ENCODE measurements at regions not wholly inside any gene's neighbourhood (a gene's known extent, or its start where the extent isn't known, plus 50 kb on each side); places are given as distances from the start of the nearest gene placed in this dataset.
A peak's percentile ranks its signal among the peaks of the same experiment; 100 is the strongest.
"Not testable (repeated sequence)": the region's sequence is repeated elsewhere in the genome, so short reads cannot be mapped to it uniquely, and the experiment has no call there.

- no peaks in the 10 kb centered on the region for H3K9me3 ChIP-seq (ENCODE audit: control insufficient read depth, low read depth, low read length)
- peaks cover 7% of the 10 kb centered on the region for H3K79me1 ChIP-seq (ENCODE audit: insufficient read depth, low read depth, low read length, poor library complexity, severe bottlenecking)
- no peaks in the 10 kb centered on the region for H3K23me2 ChIP-seq (ENCODE audit: insufficient read length, low read depth, low read length, poor library complexity, severe bottlenecking)
- no peak overlapping the region for H4K91ac ChIP-seq (ENCODE audit: insufficient read length, low read depth, low read length)
- no peaks in the 10 kb centered on the region for H3K27me3 ChIP-seq (ENCODE audit: insufficient read depth, low read length)
- no peak overlapping the region for H3K4ac ChIP-seq (ENCODE audit: low read depth, low read length)
- H4K20me1 ChIP-seq (ENCODE audit: control insufficient read depth, insufficient read depth, insufficient read length), result no peaks in the 10 kb centered on the region
- Mint-ChIP-seq H3K27ac (peak overlapping the region; percentile 93 to 99 (median 96); a peak in 5 of 7 replicates), H3K4me3 (no peak overlapping the region), H3K36me3 (ENCODE audit: insufficient read depth in 1 of 3, low read depth in 3 of 3) (peaks cover 14 to 47% (median 41%) of the 10 kb centered on the region in 3 experiments), H3K9me3 (no peaks in the 10 kb centered on the region), H3K27me3 (ENCODE audit: low read depth) (no peaks in the 10 kb centered on the region), H3K4me1 (peaks cover 71 to 81% of the 10 kb centered on the region in 2 experiments)
- no peak overlapping the region for H3K56ac ChIP-seq (ENCODE audit: insufficient read length, low read depth, low read length)
- no peak overlapping the region for H2BK5ac ChIP-seq (ENCODE audit: insufficient read length, low read length)
- no peak overlapping the region for H4K5ac ChIP-seq (ENCODE audit: insufficient read length, low read depth, low read length)
- no peak overlapping the region for H2BK120ac ChIP-seq (ENCODE audit: low read depth, low read length, poor library complexity, severe bottlenecking)
- no peak overlapping the region for H2BK20ac ChIP-seq (ENCODE audit: low read depth, low read length, poor library complexity, severe bottlenecking)
- no peak overlapping the region for H3T11ph ChIP-seq (ENCODE audit: low read length)
- no peak overlapping the region for H3K18ac ChIP-seq (ENCODE audit: insufficient read length, low read depth, low read length)
- H2BK12ac ChIP-seq (ENCODE audit: insufficient read length, low read depth, low read length), result no peak overlapping the region
- no peak for DNase-seq
- H3K9ac ChIP-seq (ENCODE audit: extremely low read depth, insufficient read length, low read length), result no peak overlapping the region
- H4K8ac ChIP-seq (replicated peaks; ENCODE audit: insufficient read length, low read depth, low read length), result no peak overlapping the region
- H2AFZ ChIP-seq (ENCODE audit: low read length), result no peak overlapping the region
- H3K4me1 ChIP-seq (ENCODE audit: insufficient read depth, low read length), result peaks cover 25% of the 10 kb centered on the region
- no peak overlapping the region for H2BK15ac ChIP-seq (ENCODE audit: low read depth, low read length)
- H3K4me2 ChIP-seq (ENCODE audit: insufficient read depth, insufficient read length, low read length), result no peak overlapping the region
- no peak overlapping the region for H3K27ac ChIP-seq (ENCODE audit: insufficient read length, low read depth, low read length)
- no peak for TF ChIP-seq CTCF (conservative IDR thresholded peaks at IDR 0.05)
- no peak overlapping the region for H2AK5ac ChIP-seq (ENCODE audit: insufficient read length, low read length)
- no peak overlapping the region for H3K14ac ChIP-seq (ENCODE audit: insufficient read depth, low read length)
- H3K23ac ChIP-seq (ENCODE audit: insufficient read length, low read depth, low read length), result no peak overlapping the region
- peaks cover 22% of the 10 kb centered on the region; the same call in 1 of the 2 replicates for H3K79me2 ChIP-seq (ENCODE audit: insufficient read depth, low read length)
- no CpG with 5 or more reads among the region's 8 CpGs for WGBS (ENCODE audit: extremely low coverage, insufficient read length, low lambda C conversion rate)
These were observed 110.4 kb upstream of the XIST start for GRCh38 chrX:73962948-73963347.

GRCh38 chrX:73961867-73962266 lies 109.4 kb upstream of the XIST start:
- H2BK15ac ChIP-seq (ENCODE audit: low read depth, low read length), result not testable (repeated sequence)
- peaks cover 24% of the 10 kb centered on the region for H3K4me1 ChIP-seq (ENCODE audit: insufficient read depth, low read length)
- H3K27ac Mint-ChIP-seq, result peak overlapping the region; percentile 16 to 96 (median 70); a peak in 4 of 7 replicates

More at GRCh38 chrX:73961867-73962266, 109.4 kb upstream of the XIST start:
- not testable (repeated sequence) for H3K9me3 Mint-ChIP-seq; H3K4me2 ChIP-seq (ENCODE audit: insufficient read depth, insufficient read length, low read length); H3K23me2 ChIP-seq (ENCODE audit: insufficient read length, low read depth, low read length, poor library complexity, severe bottlenecking); H2BK20ac ChIP-seq (ENCODE audit: low read depth, low read length, poor library complexity, severe bottlenecking); H3K9ac ChIP-seq (ENCODE audit: extremely low read depth, insufficient read length, low read length); H2AFZ ChIP-seq (ENCODE audit: low read length); H2BK5ac ChIP-seq (ENCODE audit: insufficient read length, low read length); H3T11ph ChIP-seq (ENCODE audit: low read length); H3K27me3 ChIP-seq (ENCODE audit: insufficient read depth, low read length); H3K79me1 ChIP-seq (ENCODE audit: insufficient read depth, low read depth, low read length, poor library complexity, severe bottlenecking); H3K9me3 ChIP-seq (ENCODE audit: control insufficient read depth, low read depth, low read length); H4K5ac ChIP-seq (ENCODE audit: insufficient read length, low read depth, low read length); DNase-seq; H3K27me3 Mint-ChIP-seq (ENCODE audit: low read depth); H3K4me3 Mint-ChIP-seq; H2BK12ac ChIP-seq (ENCODE audit: insufficient read length, low read depth, low read length); H4K8ac ChIP-seq (replicated peaks; ENCODE audit: insufficient read length, low read depth, low read length); H3K18ac ChIP-seq (ENCODE audit: insufficient read length, low read depth, low read length); H3K4ac ChIP-seq (ENCODE audit: low read depth, low read length); H4K20me1 ChIP-seq (ENCODE audit: control insufficient read depth, insufficient read depth, insufficient read length); H2BK120ac ChIP-seq (ENCODE audit: low read depth, low read length, poor library complexity, severe bottlenecking); H4K91ac ChIP-seq (ENCODE audit: insufficient read length, low read depth, low read length); H2AK5ac ChIP-seq (ENCODE audit: insufficient read length, low read length); H3K27ac ChIP-seq (ENCODE audit: insufficient read length, low read depth, low read length); H3K14ac ChIP-seq (ENCODE audit: insufficient read depth, low read length); H3K23ac ChIP-seq (ENCODE audit: insufficient read length, low read depth, low read length); H3K56ac ChIP-seq (ENCODE audit: insufficient read length, low read depth, low read length)
- Mint-ChIP-seq H3K4me1 (peaks cover 70 to 80% of the 10 kb centered on the region in 2 experiments), H3K36me3 (ENCODE audit: insufficient read depth in 1 of 3, low read depth in 3 of 3) (peaks cover 19 to 47% (median 45%) of the 10 kb centered on the region in 3 experiments)
- H3K79me2 ChIP-seq (ENCODE audit: insufficient read depth, low read length), result peaks cover 23% of the 10 kb centered on the region; the same call in 1 of the 2 replicates
- no CpG with 5 or more reads among the region's 6 CpGs for WGBS (ENCODE audit: extremely low coverage, insufficient read length, low lambda C conversion rate)

Measured in H9 (cell line).